ENCODE measurements at regions not wholly inside any gene's neighbourhood (a gene's known extent, or its start where the extent isn't known, plus 50 kb on each side); places are given as distances from the start of the nearest gene placed in this dataset.

- no peak overlapping the region for H3K4me2 ChIP-seq (ENCODE audit: low read length)
- TF ChIP-seq, protein P1, sequence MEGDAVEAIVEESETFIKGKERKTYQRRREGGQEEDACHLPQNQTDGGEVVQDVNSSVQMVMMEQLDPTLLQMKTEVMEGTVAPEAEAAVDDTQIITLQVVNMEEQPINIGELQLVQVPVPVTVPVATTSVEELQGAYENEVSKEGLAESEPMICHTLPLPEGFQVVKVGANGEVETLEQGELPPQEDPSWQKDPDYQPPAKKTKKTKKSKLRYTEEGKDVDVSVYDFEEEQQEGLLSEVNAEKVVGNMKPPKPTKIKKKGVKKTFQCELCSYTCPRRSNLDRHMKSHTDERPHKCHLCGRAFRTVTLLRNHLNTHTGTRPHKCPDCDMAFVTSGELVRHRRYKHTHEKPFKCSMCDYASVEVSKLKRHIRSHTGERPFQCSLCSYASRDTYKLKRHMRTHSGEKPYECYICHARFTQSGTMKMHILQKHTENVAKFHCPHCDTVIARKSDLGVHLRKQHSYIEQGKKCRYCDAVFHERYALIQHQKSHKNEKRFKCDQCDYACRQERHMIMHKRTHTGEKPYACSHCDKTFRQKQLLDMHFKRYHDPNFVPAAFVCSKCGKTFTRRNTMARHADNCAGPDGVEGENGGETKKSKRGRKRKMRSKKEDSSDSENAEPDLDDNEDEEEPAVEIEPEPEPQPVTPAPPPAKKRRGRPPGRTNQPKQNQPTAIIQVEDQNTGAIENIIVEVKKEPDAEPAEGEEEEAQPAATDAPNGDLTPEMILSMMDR (IDR thresholded peaks at IDR 0.05; ENCODE audit: low read depth, low read length), result no peak
- TF ChIP-seq EZH2phosphoT487 (IDR thresholded peaks at IDR 0.05; ENCODE audit: low read depth), result no peak
- no peaks in the 10 kb centered on the region for H3K9me3 ChIP-seq (ENCODE audit: insufficient read depth, low read length)
- H3K79me2 ChIP-seq (ENCODE audit: low read length), result no peaks in the 10 kb centered on the region
- no peaks in the 10 kb centered on the region for H4K20me1 ChIP-seq (ENCODE audit: insufficient read depth, low read length)
- H3K27ac ChIP-seq (ENCODE audit: low read length), result no peak overlapping the region
- H3K4me3 ChIP-seq (ENCODE audit: low read length), result no peak overlapping the region
- H2AFZ ChIP-seq (ENCODE audit: low read depth, low read length), result no peak overlapping the region
- peaks cover 12% of the 10 kb centered on the region; the same call in 1 of the 2 replicates for H3K27me3 ChIP-seq (ENCODE audit: low read depth, low read length)
- no peaks in the 10 kb centered on the region for H3K36me3 ChIP-seq (replicated peaks; ENCODE audit: low read depth, low read length)
- peaks cover 11% of the 10 kb centered on the region for H3K4me1 ChIP-seq (ENCODE audit: low read length)
- no peak overlapping the region for H3K9ac ChIP-seq (ENCODE audit: low read length)
These were observed 378.2 kb upstream of the BTBD3 start for GRCh38 chr20:11539450-11539849.

DNA sequence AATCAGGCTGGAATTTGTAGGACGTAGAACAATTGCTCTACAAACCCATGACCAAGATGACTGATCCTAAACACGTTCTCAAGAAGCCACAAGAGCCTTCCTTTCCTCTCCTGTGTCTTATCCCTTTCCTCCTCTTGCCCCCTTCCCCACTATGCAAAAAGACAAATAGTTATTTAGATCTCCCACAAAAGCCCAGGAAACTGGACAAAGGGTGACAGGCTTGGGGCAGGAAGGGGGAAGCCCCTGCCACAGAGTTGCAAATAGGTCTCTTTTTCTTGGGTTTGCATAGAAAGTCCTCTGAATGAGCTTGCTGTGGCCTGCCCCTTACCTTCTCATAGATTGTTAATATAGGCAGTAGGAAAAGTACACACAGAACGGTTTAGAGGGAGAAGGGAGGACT lies 377.1 kb upstream of the BTBD3 start:
- Histone ChIP-seq H3K4me3 (ENCODE audit: low read length) (no peak overlapping the region), H3K27ac (ENCODE audit: low read length) (no peak overlapping the region), H3K36me3 (replicated peaks; ENCODE audit: low read depth, low read length) (no peaks in the 10 kb centered on the region)

DNA sequence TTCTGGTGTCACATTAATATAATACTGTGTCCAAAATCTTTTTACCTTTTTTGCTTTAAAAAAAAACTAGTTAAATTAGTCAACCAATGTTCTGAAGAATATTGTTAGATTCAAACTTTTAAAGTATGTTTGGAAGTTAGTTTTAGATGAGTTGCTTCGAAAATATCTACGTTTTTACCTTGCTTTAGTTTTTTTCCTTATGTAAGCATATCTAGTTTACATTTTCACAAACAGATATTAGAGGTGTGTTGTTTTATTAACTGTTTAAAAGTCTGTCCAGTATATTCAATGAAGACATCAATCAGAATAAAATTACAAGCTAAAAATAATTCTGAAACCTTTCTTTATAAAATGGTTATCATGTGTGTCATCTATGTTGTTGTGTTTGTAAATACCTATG lies 375.0 kb upstream of the BTBD3 start:
- Histone ChIP-seq H3K27me3 (ENCODE audit: low read depth, low read length) (peaks cover 7% of the 10 kb centered on the region; the same call in 1 of the 2 replicates), H3K27ac (ENCODE audit: low read length) (no peak overlapping the region), H3K9ac (ENCODE audit: low read length) (no peak overlapping the region), H3K4me3 (ENCODE audit: low read length) (no peak overlapping the region), H3K79me2 (ENCODE audit: low read length) (no peaks in the 10 kb centered on the region), H4K20me1 (ENCODE audit: insufficient read depth, low read length) (no peaks in the 10 kb centered on the region), H3K4me2 (ENCODE audit: low read length) (no peak overlapping the region), H3K36me3 (replicated peaks; ENCODE audit: low read depth, low read length) (no peaks in the 10 kb centered on the region), H3K9me3 (ENCODE audit: insufficient read depth, low read length) (no peaks in the 10 kb centered on the region), H2AFZ (ENCODE audit: low read depth, low read length) (no peak overlapping the region), H3K4me1 (ENCODE audit: low read length) (peaks cover 12% of the 10 kb centered on the region)
- no peak for TF ChIP-seq EZH2phosphoT487 (IDR thresholded peaks at IDR 0.05; ENCODE audit: low read depth)
- TF ChIP-seq, protein P1 (IDR thresholded peaks at IDR 0.05; ENCODE audit: low read depth, low read length), result no peak

More for the DNA sequence above, 377.1 kb upstream of the BTBD3 start:
- Histone ChIP-seq H3K79me2 (ENCODE audit: low read length) (no peaks in the 10 kb centered on the region), H3K9me3 (ENCODE audit: insufficient read depth, low read length) (no peaks in the 10 kb centered on the region), H3K27me3 (ENCODE audit: low read depth, low read length) (peaks cover 12% of the 10 kb centered on the region; the same call in 1 of the 2 replicates), H3K9ac (ENCODE audit: low read length) (no peak overlapping the region), H3K4me1 (ENCODE audit: low read length) (peaks cover 12% of the 10 kb centered on the region), H3K4me2 (ENCODE audit: low read length) (no peak overlapping the region), H4K20me1 (ENCODE audit: insufficient read depth, low read length) (no peaks in the 10 kb centered on the region), H2AFZ (ENCODE audit: low read depth, low read length) (no peak overlapping the region)
- TF ChIP-seq, protein P1 (IDR thresholded peaks at IDR 0.05; ENCODE audit: low read depth, low read length), result no peak
- TF ChIP-seq EZH2phosphoT487 (IDR thresholded peaks at IDR 0.05; ENCODE audit: low read depth), result no peak

DNA sequence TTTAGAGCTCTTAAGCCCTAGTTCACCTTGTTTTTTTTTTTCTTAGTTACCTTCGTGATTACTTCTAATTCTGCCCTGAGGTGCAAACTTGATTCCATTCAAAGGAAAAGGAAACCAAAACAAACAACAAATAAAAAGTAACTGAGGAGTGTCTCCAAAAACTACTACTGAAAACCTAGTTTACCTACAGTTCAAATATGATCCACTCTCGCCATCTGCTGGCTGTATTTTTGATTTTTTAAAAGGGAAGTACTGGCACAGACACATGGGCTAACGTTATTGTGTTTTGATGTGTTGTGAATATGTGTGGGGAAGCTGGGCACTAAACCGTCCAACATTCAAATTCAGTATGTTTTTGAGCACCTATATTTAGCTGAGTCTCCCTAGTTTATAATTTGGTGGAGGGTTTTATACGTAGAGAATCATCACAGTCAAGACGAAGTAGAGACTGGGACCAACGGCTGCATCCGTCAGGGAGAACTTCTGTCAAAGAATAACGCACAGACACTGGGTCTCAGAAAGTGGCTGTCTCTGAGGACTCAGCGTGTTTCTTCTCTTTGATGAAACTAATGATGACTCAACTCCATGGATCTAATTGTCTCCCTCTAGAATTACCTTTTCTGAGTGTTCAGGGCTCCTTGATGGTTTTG lies 373.5 kb upstream of the BTBD3 start:
- Histone ChIP-seq H3K27me3 (ENCODE audit: low read depth, low read length) (peaks cover 3% of the 10 kb centered on the region; the same call in 1 of the 2 replicates), H4K20me1 (ENCODE audit: insufficient read depth, low read length) (no peaks in the 10 kb centered on the region), H2AFZ (ENCODE audit: low read depth, low read length) (peak overlapping the region; percentile 88), H3K36me3 (replicated peaks; ENCODE audit: low read depth, low read length) (no peaks in the 10 kb centered on the region), H3K4me3 (ENCODE audit: low read length) (peak overlapping the region; percentile 71), H3K9me3 (ENCODE audit: insufficient read depth, low read length) (no peaks in the 10 kb centered on the region), H3K79me2 (ENCODE audit: low read length) (no peaks in the 10 kb centered on the region), H3K4me2 (ENCODE audit: low read length) (peak overlapping the region; percentile 77), H3K4me1 (ENCODE audit: low read length) (peaks cover 12% of the 10 kb centered on the region), H3K27ac (ENCODE audit: low read length) (no peak overlapping the region), H3K9ac (ENCODE audit: low read length) (peak overlapping the region; percentile 13)
- TF ChIP-seq, protein P1 (IDR thresholded peaks at IDR 0.05; ENCODE audit: low read depth, low read length), result peak; percentile 88
- TF ChIP-seq EZH2phosphoT487 (IDR thresholded peaks at IDR 0.05; ENCODE audit: low read depth), result no peak

Data from OCI-LY3 (cell line).